ENCODE measurements at regions not wholly inside any gene's neighbourhood (a gene's known extent, or its start where the extent isn't known, plus 50 kb on each side); places are given as distances from the start of the nearest gene placed in this dataset.

DNA sequence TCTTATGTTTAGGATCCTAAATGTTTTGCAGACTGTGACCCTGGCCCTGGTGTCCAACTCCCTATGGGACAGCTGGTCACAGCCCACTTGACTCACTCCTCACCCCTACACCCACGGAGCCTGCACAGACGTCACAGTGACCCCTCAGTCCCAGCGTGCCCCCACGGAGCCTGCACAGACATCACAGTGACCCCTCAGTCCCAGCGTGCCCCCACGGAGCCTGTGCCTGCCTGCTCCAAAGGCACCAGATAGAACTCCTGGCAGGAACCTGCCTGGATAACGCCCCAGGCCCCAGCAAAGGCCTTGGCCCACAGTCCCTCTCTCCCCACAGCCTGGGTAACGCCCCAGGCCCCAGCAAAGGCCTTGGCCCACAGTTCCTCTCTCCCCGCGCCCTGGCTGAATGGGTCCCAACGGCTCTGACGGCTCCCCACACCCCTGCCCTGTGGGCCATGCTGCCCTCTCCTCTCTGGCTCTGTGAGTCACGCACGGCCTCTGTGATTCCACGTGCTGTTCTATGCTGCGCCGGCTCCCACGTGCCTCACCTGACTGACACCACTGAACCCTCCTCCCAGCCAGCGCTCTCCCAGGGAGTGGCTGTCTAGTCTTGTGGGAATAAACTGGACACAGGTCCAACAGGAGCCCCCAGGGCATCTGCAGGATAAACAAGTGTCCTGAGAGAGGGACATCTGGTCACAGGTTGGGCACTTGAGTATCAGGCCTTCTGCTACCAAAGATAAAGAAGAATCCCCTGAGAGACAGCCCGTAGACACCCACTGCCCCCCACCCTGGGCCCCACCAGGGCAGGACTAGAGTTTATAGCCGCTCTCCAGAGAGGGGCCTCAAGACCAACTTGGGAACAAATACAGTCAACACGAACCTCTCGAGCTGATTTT is 250.3 kb downstream of the BRD1 start:
- TF ChIP-seq, protein P1, sequence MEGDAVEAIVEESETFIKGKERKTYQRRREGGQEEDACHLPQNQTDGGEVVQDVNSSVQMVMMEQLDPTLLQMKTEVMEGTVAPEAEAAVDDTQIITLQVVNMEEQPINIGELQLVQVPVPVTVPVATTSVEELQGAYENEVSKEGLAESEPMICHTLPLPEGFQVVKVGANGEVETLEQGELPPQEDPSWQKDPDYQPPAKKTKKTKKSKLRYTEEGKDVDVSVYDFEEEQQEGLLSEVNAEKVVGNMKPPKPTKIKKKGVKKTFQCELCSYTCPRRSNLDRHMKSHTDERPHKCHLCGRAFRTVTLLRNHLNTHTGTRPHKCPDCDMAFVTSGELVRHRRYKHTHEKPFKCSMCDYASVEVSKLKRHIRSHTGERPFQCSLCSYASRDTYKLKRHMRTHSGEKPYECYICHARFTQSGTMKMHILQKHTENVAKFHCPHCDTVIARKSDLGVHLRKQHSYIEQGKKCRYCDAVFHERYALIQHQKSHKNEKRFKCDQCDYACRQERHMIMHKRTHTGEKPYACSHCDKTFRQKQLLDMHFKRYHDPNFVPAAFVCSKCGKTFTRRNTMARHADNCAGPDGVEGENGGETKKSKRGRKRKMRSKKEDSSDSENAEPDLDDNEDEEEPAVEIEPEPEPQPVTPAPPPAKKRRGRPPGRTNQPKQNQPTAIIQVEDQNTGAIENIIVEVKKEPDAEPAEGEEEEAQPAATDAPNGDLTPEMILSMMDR (IDR thresholded peaks at IDR 0.05): no peak
- TF ChIP-seq EZH2 (IDR thresholded peaks at IDR 0.05; ENCODE audit: borderline replicate concordance, insufficient read depth, low read depth, low read length, poor library complexity, severe bottlenecking): no peak
